Sigmoid colon (tissue), 4 donors: ENCODE measurements at regions not wholly inside any gene's neighbourhood (a gene's known extent, or its start where the extent isn't known, plus 50 kb on each side); places are given as distances from the start of the nearest gene placed in this dataset.

Source experiments
- CTCF ChIP-seq, 4 experiments: fragments of 450-650 bp in 3 of 4; fragments of 200-600 bp in 1 of 4; IDR thresholded peaks; one replicate each; pipeline ENCODE4 v1.5.1; 2016 to 2019; ENCODE audit warnings: antibody characterized with exemption in 4 of 4, mild to moderate bottlenecking in 3 of 4, moderate library complexity in 2 of 4
- EP300 ChIP-seq, 4 donors: sonication (generic); formaldehyde crosslinking; IDR thresholded peaks; one replicate each; pipeline ENCODE4 v1.6.1; 2017; ENCODE audit warnings: antibody characterized with exemption in 4 of 4
- POLR2AphosphoS5 ChIP-seq, 4 donors: sonication (generic); formaldehyde crosslinking; IDR thresholded peaks; one replicate each; pipeline ENCODE4 v1.6.1; 2017; ENCODE audit warnings: antibody characterized with exemption in 4 of 4

- TF ChIP-seq CTCF (IDR thresholded peaks at IDR 0.05): no peak
- no peak for TF ChIP-seq EP300 (IDR thresholded peaks at IDR 0.05)
- TF ChIP-seq POLR2AphosphoS5 (IDR thresholded peaks at IDR 0.05): no peak
Measured at GRCh38 chr4:63036159-63036866, 1372.9 kb downstream of the TECRL start.
